Bone marrow (tissue), 2 donors: ENCODE measurements at regions not wholly inside any gene's neighbourhood (a gene's known extent, or its start where the extent isn't known, plus 50 kb on each side); places are given as distances from the start of the nearest gene placed in this dataset.
"Not testable (repeated sequence)": the region's sequence is repeated elsewhere in the genome, so short reads cannot be mapped to it uniquely, and the experiment has no call there.

Source experiments
- DNase-seq, 2 donors: peaks; one replicate each; lab custom pipeline; 2025; lab: John Stamatoyannopoulos, UW

- not testable (repeated sequence) for DNase-seq
These were observed 948.3 kb downstream of the METTL15 start for GRCh38 chr11:29056487-29056886.

GRCh38 chr11:29051935-29052334 lies 943.7 kb downstream of the METTL15 start:
- DNase-seq, result no peak

GRCh38 chr11:29050962-29051361 lies 942.8 kb downstream of the METTL15 start:
- not testable (repeated sequence) for DNase-seq

GRCh38 chr11:29040489-29040888 lies 932.3 kb downstream of the METTL15 start:
- no peak for DNase-seq

- no peak for DNase-seq
These were observed 924.4 kb downstream of the METTL15 start for GRCh38 chr11:29032384-29033149.

GRCh38 chr11:29029452-29029851 lies 921.3 kb downstream of the METTL15 start:
- DNase-seq, result no peak

GRCh38 chr11:29027436-29027835 lies 919.2 kb downstream of the METTL15 start:
- no peak for DNase-seq

- DNase-seq, result no peak
These were observed 918.1 kb downstream of the METTL15 start for GRCh38 chr11:29026286-29026685.

- DNase-seq, result no peak
These were observed 916.8 kb downstream of the METTL15 start for GRCh38 chr11:29025001-29025400.

- DNase-seq, result no peak
These were observed 916.2 kb downstream of the METTL15 start for GRCh38 chr11:29024386-29024785.

GRCh38 chr11:29023761-29024160 lies 915.6 kb downstream of the METTL15 start:
- DNase-seq, result no peak

GRCh38 chr11:29022676-29023075 lies 914.5 kb downstream of the METTL15 start:
- no peak for DNase-seq

GRCh38 chr11:29019960-29020683 lies 911.9 kb downstream of the METTL15 start:
- no peak for DNase-seq

- no peak for DNase-seq
These were observed 910.4 kb downstream of the METTL15 start for GRCh38 chr11:29018631-29019030.

GRCh38 chr11:29017941-29018340 lies 909.8 kb downstream of the METTL15 start:
- DNase-seq, result no peak

- no peak for DNase-seq
These were observed 904.3 kb downstream of the METTL15 start for GRCh38 chr11:29012507-29012906.

GRCh38 chr11:29009426-29009825 lies 901.2 kb downstream of the METTL15 start:
- DNase-seq, result no peak

GRCh38 chr11:29008481-29008880 lies 900.3 kb downstream of the METTL15 start:
- no peak for DNase-seq

- DNase-seq, result no peak
These were observed 898.5 kb downstream of the METTL15 start for GRCh38 chr11:29006668-29007067.

- DNase-seq, result no peak
These were observed 897.3 kb downstream of the METTL15 start for GRCh38 chr11:29005401-29005980.

GRCh38 chr11:29002816-29003215 lies 894.6 kb downstream of the METTL15 start:
- no peak for DNase-seq

- DNase-seq, result no peak
These were observed 891.4 kb downstream of the METTL15 start for GRCh38 chr11:28999620-29000019.

GRCh38 chr11:28992996-28993395 lies 884.8 kb downstream of the METTL15 start:
- DNase-seq, result no peak
